Putamen (tissue), 1 donor: ENCODE measurements at regions not wholly inside any gene's neighbourhood (a gene's known extent, or its start where the extent isn't known, plus 50 kb on each side); places are given as distances from the start of the nearest gene placed in this dataset.

Experiments
- DNase-seq: peaks from one replicate; pipeline ENCODE4 v3.0.0-alpha.2; 2016; ENCODE audit warnings: low spot score

DNA sequence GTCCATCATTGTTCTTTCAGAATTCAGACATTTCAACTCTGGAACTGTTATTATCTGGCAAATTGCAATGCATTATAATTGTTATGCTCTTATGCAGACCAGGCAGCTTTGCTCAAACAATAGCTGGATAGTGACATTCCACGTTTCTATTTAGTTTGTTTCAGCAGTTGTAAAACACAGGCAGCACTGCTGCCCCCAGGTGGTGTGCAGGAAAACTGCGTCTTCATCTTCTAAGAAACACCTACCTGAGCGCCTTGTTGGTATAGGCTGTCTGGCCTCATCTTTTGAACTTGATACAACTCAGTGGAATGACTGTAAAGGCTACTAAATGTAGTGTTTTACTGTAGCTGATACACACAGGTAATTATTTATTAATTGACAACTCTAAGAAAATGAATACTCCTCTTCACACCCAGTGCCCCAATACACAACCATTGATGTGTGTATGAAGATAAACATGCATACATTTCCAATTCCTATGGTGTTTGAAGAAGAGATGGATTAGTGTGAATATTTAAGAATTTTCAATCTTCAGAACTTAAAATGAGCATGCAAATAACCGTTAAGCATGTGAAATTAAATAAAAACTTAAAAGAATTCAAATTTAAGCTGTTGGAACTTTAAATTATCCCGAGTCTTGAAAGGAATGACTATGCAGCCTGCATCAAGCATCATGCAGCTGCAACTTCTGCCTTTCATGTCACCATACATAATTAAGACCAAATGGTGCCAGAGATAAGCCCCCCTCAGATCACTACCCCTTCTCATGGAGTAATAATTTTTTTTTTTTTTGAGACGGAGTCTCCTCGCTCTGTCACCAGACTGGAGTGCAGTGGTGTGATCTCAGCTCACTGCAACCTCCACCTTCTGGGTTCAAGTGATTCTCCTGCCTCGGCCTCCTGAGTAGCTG lies 85.6 kb downstream of the CD8B2 start:
- DNase-seq = no peak

DNA sequence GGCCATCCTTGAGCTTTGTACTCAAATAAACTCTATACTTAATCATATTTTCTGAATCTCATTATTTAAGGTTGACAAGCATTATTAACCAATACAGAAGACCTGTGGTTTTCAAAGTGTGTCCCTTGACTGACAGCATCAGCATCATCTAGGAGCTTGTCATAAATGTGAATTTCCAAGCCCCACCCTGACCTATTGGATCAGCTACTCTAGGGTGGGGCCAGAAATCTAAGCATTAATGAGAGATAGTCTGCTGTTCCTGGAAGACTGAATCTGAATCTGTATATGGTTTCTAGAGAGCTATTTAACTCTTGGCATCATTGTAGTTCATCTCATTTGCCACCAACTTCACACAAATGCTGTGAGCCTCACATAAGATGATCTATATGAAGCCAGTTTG lies 86.6 kb downstream of the CD8B2 start:
- no peak for DNase-seq

DNA sequence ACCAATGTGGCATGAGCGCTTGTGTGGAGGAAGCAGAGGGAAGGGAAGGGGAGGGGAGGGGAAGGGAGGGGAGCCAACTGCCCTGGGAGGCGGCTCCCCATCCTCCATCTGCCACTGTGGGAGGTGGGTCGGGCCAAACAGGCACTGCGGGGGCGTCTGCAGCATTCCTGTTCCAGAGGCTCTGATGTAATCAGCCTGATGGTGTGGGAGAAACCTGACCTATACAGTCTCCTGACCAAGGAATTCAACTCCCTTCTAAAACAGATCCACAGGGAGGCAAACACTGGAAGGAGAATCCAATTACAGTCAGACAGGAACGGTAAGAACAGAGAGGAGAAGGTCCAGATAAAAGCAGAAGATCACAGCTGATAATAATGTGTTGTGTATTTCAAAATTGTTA lies 88.8 kb downstream of the CD8B2 start:
- DNase-seq = no peak

DNA sequence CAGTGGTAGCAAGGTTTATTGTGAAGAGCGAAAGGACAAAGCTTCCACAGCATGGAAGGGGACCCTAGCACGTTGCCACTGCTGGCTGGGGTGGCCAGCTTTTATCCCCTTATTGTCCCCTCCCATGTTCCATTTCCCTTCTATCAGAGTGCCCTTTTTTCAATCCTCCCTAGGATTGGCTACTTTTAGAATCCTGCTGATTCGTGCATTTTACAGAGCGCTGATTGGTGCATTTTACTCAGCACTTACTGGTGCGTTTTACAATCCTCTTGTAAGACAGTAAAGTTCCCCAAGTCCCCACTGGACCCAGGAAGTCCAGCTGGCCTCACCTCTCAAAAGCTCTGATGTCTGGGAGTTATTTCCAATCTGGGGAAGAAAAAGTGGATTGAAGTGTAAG lies 90.1 kb downstream of the CD8B2 start:
- DNase-seq = no peak

DNA sequence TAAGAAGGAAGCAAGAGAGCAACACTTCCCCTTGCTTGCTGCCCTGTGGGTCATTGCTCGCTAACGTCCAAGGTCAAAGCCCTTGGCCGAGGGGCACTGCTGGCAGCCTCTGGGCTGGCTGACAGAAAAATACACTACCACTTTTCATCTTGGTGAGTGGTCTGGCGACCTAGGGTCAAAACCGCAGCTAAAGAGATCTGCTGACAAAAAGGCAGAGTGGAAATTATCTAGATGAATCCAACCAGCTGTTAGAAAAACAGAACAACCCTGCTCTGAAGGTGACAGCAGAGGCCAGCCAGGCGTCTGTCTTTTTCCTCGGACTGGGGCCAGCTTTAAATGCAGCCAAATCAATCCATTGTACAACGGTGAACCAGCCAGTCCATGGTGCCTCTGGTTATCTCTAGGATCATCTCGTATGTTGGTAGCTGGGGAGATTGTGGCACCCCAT lies 92.6 kb downstream of the CD8B2 start:
- no peak for DNase-seq

DNA sequence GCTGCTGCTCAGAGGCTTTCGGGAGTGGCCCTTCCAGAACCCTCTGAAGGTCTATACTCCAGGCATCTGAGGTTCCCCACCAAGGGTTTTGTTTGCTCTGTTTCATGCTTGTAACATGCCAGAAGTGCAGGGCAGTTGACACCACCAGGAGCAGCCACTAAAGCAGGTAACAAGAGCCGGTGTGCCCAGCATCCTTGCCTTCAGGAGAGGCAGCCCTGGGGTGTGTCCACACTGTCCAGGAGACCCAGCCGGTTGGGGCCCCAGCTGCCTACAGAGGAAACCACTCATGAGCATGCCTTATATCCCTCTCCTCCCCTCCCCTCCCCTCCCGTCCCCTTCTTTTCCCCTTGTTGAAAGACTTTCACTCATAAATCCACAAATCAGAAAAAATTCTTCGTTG lies 93.1 kb downstream of the CD8B2 start:
- DNase-seq = no peak

DNA sequence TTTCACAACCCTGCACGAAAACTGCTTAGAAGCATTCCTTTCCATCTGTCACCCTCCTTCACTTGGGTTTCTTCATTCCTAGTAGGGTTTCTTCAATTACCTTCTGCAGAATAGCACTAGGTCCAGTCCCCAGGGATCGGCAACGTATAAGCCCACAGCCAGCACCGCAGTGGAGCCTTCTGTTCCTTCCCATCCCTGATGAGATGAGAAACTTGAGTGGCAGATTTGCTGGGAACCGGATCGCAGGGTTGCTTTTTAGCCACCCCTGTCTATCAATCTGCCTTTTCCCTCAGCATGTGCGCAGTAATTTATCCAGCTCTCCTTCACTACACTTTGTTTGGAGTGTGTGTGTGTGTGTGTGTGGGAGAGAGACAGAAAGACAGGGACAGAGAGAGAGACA lies 94.2 kb downstream of the CD8B2 start:
- no peak for DNase-seq

DNA sequence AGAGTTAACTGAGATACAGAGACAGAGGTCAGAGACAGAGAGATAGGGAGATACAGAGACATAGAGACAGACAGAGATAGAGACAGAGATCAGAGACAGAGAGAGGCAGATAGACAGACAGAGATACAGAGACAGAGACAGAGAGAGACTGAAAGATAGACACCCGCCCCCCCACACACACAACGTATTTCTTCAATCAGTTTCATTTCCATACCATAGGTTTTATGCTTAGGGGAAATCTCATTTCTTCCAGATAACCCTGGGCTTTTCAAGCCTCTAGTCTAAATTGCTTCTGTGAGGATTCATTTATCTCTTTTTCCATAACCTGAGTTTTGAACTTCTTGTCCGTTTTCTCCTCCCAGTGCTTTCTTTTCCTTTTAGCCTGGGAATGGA lies 94.6 kb downstream of the CD8B2 start:
- no peak for DNase-seq

DNA sequence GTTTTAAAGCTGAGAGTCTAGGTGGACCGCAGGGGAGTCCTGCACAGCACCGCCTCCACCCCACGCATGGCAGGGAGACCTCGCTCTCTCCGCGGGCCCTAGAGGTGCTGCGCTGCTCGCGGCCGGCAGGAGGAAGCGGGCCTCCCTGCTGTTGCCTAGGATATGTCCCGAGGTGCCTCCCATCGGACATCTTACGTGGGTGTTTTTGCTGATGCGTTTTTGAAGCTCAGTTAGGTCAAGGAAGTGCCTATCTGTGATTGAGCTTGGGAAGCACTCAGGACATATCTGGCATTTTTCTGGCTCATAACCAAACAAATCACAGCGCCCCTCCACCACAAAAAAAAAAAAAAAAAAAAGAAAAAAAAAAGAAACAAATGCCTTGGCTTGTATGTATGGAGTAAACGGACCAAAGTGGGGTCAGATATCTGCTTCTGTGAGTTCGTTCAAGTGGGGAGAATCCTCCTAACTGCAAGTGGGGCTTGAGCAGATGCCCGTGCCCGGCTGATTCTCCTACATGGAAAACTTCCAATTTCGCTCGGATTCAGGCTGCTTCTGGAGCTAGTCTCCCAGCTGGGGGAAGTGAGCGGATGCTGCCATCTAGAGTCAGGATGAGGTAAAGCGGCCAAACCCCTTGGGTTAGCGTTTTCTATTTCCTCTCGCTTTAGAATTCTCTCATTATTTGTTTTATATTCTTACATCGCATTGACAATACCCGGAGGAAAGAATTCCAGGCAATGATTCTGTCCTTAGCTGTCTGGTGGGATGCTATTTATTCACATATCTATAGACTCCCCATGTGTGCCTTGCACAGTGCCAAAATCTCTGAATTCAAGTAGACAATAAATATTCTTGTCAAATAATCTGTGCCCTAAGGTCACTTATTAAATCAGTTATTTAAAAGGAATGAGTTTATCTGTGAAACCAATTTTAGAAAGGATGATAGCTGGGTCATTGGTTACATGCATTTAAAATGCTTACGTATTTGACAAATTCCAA lies 95.3 kb downstream of the CD8B2 start:
- DNase-seq = peak; percentile 77

DNA sequence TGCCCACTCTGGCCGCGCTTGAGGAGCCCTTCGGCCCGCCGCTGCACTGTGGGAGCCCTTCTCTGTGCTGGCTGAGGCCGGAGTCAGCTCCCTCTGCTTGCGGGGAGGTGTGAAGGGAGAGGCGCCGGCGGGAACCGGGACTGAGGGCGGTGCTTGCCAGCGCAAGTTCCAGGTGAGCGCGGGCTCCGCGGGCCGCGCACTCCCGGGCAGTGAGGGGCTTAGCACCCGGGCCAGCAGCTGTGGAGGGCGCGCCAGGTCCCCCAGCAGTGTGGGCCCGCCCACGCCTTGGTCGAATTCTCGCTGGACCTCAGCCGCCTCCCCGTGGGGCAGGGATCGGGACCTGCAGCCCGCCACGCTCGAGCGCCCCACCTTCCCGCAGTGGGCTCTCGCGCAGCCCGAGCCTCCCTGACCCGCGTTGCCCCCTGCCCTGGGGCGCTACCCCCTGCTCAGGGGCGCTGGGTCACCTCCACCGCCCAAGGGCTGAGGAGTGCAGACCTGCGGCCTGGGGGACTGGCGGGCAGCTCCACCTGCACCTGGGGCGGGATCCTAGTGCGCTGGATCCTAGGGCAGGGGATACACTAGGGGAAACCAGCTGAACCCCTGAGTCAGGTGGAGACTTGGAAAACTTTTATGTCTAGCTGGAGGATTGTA lies 97.3 kb downstream of the CD8B2 start:
- DNase-seq = no peak

DNA sequence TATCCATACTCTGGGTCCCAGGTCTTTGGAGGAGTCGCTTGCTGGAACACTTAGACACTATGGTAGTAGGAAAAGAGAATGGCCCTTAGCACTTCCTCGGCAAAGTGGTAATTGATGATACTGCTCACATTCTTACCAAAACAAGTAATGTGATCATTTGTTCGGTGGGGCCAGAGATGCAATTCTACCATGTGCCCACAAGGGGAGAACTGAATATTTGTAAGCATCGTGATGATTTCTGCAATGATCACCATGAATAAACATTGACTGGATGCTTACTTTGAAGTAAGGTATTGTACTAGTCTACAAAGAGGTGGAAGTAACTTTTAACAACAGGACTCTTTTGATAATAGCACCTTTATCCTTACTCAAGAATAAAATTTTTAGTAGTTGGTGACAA lies 109.7 kb downstream of the CD8B2 start:
- no peak for DNase-seq

DNA sequence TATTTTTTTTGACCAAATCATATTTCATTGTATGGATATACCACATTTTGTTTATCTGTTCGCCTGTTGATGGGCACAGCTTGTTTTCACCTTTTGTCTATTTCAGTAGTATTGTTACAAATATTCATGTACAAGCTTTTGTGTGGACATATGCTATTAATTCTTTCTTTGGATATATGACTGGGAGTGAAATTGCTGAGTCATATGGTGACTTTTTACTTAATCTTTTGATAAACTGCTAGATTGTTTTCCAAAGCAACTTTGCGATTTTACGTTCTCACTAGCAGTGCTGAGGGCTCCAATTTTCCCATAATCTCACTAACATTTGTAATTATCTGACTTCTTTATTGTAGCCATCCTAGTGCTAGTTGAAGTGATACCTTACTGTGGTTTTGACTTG lies 112.4 kb downstream of the CD8B2 start:
- no peak for DNase-seq

DNA sequence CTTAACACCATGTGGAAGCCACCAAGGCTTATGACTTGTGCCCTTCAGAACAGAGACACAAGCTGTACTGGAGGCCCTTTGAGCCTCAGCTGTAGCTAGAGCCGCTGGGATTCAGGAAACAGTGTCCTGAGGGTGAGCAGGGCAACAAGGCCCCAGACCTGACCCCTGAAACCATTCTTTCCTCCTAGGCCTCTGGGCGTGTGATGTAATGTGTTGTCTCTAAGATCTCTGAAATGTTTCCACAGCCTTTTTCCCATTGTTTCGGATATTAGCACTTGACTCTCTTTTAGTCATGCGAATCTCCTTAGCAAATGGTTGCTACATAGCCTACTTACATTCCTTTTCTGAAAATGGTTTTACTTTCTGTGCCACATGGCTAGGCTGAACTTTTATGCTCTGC lies 114.9 kb downstream of the CD8B2 start:
- DNase-seq = no peak

DNA sequence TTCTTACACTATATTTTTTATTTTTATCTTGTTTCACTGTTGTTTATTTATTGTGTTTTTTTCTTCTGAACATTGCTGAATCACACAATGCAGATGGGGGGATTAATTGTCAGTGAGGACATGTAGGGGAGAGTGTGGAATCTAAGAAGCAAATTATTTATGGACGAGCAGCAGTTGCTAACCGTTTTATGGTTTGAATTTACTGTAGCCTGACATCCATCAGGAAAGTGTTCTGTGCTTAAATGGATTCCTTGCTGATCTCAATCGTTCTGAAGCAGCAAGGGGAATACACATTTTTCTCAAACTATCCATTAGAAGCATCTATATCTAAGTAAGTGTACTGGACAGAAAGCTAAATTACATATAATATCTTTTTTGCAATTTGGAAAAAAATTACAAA lies 119.5 kb downstream of the CD8B2 start:
- no peak for DNase-seq

DNA sequence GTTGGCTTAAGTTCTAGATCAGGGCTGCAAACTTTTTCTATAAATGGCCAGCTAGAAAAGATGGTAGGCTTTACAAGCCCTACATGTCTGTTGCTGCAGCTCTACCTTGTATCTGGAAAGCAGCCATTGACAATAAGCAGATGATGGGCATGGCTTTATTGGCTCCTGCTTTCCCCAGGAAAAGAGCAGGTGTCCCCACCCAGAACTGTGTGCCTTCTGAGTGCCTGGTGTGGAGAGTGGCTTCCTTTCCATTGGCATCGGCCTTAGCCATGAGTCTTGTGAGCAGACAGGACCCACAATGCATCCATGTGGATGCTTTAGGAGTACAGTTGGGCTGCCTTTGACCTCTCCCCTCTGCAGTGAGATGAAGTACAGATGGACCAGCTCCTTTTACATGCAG lies 120.2 kb downstream of the CD8B2 start:
- DNase-seq = no peak

DNA sequence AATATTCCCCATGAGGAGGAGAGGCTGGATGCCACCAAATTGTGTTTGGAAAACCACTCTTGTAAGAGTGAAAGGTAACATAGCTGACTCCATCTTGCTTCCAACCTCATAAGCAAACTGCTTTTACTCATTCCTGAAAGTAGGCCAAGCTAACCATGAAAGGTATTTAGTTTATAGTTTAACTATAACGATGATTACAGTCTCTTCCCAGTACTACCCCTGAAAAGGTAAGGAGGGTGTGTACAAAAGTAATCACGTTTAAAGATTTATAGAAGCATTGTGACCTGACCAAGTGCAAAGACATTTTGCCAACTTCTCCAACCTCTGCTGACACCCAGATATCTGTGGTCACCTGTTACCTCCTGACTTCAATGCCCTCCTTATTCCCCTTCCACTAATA lies 122.6 kb downstream of the CD8B2 start:
- DNase-seq = no peak

DNA sequence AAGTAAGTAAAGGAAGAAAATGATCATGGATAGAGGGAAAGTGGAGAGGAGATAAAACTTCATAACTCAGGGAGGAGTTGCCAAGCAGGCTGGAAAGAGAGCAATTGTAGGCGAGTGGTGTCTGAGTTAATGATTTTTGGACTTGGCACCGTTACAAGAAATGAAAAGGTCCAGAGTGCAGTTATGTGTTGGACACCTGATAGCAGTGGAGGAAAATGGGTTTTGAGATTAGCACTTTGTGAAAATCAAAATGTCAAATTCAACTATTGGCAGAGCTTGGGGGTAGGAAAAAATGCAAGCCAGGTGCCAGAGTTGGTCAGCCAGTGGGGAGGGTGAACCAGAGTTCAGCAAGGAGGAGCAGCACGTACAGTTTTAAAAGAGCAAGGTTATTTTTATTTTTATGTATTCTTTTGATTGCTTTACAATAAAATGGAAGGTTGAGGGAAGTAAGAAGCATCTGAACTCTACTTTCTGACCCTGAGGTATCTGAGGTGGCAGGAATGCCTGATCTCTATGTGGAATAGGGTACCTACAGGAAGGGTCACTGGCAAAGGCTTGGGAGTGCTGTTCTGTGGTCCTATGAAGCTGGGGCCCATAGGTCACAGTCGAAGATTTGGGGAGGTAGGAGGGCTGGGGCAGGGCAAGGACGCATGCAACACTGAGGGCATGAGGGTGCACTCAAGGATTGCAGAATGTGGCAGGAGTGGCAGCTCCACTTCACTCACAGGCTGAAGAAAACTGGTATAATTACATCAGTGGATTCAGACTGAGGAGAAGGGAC lies 127.5 kb downstream of the CD8B2 start:
- DNase-seq = no peak

DNA sequence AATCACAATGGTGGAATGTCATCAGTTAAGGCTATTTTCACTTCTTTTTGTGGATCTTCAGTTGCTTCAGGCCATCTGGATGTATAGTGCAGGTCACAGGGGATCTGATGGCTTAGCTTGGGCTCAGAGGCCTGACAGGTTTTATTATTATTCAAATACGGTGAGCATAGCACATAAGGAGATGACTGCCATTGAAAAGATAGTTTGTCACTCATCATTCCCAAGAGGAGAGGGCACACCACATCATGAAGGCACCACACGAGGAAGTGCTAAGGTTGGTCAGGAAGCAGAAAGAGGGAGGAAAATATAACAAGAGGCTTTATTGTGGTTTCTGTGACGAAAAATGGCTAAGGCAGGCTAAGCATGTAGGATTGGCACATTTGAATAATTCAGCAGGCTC lies 131.4 kb downstream of the CD8B2 start:
- no peak for DNase-seq

DNA sequence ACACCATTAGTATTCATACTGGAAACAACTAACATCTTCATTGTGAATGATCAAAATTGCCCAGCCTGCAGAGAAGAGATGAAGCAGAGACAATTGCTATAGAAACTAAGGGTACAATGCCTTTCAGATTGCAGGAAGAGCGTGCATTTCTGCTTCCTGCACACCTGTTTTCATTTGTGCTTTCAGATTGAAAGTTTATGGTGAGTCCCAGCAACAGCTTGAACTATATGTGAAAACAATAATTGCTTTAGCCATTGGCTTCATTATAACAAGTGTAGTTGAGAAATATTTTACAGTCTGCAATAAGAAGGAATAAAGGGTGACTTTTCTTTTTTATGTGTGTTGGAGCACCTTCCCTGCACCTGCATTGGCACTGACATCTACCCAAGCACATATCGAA lies 136.3 kb downstream of the CD8B2 start:
- DNase-seq = no peak

DNA sequence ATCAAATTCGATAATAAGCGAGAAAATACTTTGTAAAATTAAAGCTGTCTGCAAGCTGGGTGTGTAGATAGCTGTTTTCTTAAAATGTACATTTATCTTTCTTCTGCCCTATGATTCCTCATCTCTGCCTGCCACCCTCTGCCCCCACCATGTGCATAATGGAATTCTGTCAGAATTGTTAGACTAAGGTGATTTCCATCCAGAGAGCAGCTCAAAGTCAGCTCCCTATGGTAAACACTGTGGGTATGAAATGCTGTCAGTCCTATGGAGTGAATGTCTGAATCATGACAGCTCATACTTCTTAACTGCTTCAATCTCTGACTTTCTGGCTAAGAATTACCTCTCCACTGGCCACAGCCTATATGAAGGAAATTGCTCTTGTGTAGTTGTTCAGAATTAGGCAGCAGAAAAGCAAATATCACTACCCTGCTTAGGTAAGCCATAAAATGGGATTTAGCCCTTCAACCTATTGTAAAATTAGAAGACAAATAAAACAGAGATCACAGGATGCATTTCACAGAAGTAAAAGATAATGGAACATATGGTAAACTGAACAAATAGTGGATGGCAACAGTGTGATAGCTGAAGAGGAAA lies 137.7 kb downstream of the CD8B2 start:
- peak; percentile 5 for DNase-seq

DNA sequence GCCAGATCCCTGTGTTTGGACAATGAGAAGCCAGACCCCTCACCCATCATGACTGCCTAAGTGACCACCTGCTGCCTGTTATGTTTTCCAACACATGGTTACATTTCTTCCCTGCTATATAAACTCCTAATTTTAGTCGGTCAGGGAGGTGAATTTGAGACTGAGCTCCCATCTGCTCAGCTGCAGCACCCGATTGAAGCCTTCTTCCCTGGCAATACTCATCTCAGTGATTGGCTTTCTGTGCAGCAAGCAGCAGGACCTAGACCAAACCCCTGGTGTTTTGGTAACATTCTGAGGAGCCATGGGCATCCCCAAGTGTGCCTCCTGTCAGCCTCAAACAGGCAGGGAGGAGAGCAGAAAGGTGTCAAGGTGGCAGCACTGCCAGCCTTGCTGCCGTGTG lies 141.2 kb downstream of the CD8B2 start:
- DNase-seq = no peak
